GM12878 (cell line): ENCODE measurements at regions not wholly inside any gene's neighbourhood (a gene's known extent, or its start where the extent isn't known, plus 50 kb on each side); places are given as distances from the start of the nearest gene placed in this dataset.

Source experiments
- ATAC-seq: fragments of 200-7000 bp; cut with Tn5 transposase; 3 replicates; pipeline ENCODE4 v1.9.1; 2020; ENCODE audit warnings: mild to moderate bottlenecking, moderate library complexity
- BruUV-seq: library from RNA; stranded (reverse); fragments of 400-500 nt; replicated peaks from 2 replicates; lab custom pipeline; 2021; lab: Mats Ljungman, UMichigan
- CTCF ChIA-PET: fragments of 300-600 bp; sonication (Branson Sonifier 250); formaldehyde crosslinking; extraction: SDS; loops from one replicate; lab custom pipeline; 2021; ENCODE audit warnings: inconsistent platforms; lab: Yijun Ruan, JAX
- POLR2A ChIA-PET: fragments of 350-600 bp; formaldehyde crosslinking; extraction: SDS; loops from one replicate; lab custom pipeline; 2021; ENCODE audit warnings: inconsistent platforms; lab: Charles Lee
- RAD21 ChIA-PET: fragments of 300-600 bp; sonication (Branson Sonifier 250); formaldehyde crosslinking; loops from one replicate; lab custom pipeline; 2023; ENCODE audit warnings: antibody characterized with exemption; ENCODE audit not compliant: unreplicated experiment; lab: Charles Lee
- SMC1A ChIA-PET: fragments of 300-600 bp; sonication (Branson Sonifier 250); formaldehyde crosslinking; loops from one replicate; lab custom pipeline; 2023; ENCODE audit not compliant: unreplicated experiment, uncharacterized antibody; lab: Charles Lee
- DNase-seq: peaks from one replicate; pipeline ENCODE4 v3.0.0-alpha.2; 2011; ENCODE audit warnings: low read depth, low spot score
- FAIRE-seq: peaks from 3 replicates; lab custom pipeline; 2011; peaks lifted over from hg19 to GRCh38; lab: Jason Lieb, UNC
- H2AFZ ChIP-seq: 2 replicates; pipeline ENCODE4 v1.6.0; 2011; ENCODE audit warnings: low read depth, low read length, control low read depth; ENCODE audit not compliant: control insufficient read depth
- H3K27ac ChIP-seq: 2 replicates; pipeline ENCODE4 v1.5.1; 2011; ENCODE audit warnings: control low read depth; ENCODE audit not compliant: control insufficient read depth, insufficient read depth
- H3K27me3 ChIP-seq, 2 experiments: replicated peaks in 1 of 2; 2 replicates each; pipeline versions ENCODE4 v1.6.0 to v1.6.1; 2011; ENCODE audit warnings: low read length in 1 of 2; ENCODE audit not compliant: control insufficient read depth in 2 of 2, insufficient read depth in 2 of 2
- H3K36me3 ChIP-seq, 2 experiments: 2 replicates each; pipeline ENCODE4 v1.5.1; 2011; ENCODE audit warnings: low read length in 1 of 2; ENCODE audit not compliant: control insufficient read depth in 2 of 2, insufficient read depth in 2 of 2
- H3K4me1 ChIP-seq: 2 replicates; pipeline ENCODE4 v1.6.1; 2011; ENCODE audit warnings: mild to moderate bottlenecking, low read length, moderate library complexity, mixed read lengths; ENCODE audit not compliant: control insufficient read depth, insufficient read depth
- H3K4me2 ChIP-seq: 2 replicates; pipeline ENCODE4 v1.6.0; 2011; ENCODE audit warnings: control low read depth; ENCODE audit not compliant: control insufficient read depth, insufficient read depth
- H3K4me3 ChIP-seq: fragments of 200-600 bp; sonication (generic); 2 replicates; pipeline ENCODE4 v1.5.1; 2016
- H3K79me2 ChIP-seq: 2 replicates; pipeline ENCODE4 v1.6.0; 2011; ENCODE audit warnings: low read length; ENCODE audit not compliant: control insufficient read depth, insufficient read depth
- H3K9ac ChIP-seq: 2 replicates; pipeline ENCODE4 v1.8.0; 2011; ENCODE audit warnings: low read length, control low read depth, mixed read lengths; ENCODE audit not compliant: control insufficient read depth, insufficient read depth
- H3K9me3 ChIP-seq: replicated peaks from 3 replicates; pipeline ENCODE4 v1.5.1; 2011; ENCODE audit warnings: mild to moderate bottlenecking, low read length; ENCODE audit not compliant: control insufficient read depth, insufficient read depth
- H4K20me1 ChIP-seq: 2 replicates; pipeline ENCODE4 v1.6.0; 2011; ENCODE audit not compliant: control insufficient read depth, insufficient read depth
- ASH2L ChIP-seq: fragments of 300-600, 200-600 bp; sonication (generic); IDR thresholded peaks from 2 replicates; pipeline ENCODE4 v1.6.1; 2017; ENCODE audit warnings: low read depth, mild to moderate bottlenecking, borderline replicate concordance
- BCL3 ChIP-seq: IDR thresholded peaks from 2 replicates; pipeline ENCODE4 v1.6.1; 2011; ENCODE audit warnings: borderline replicate concordance, low read depth, mild to moderate bottlenecking, moderate library complexity, low read length; ENCODE audit not compliant: insufficient read depth, poor library complexity, severe bottlenecking
- CBX5 ChIP-seq: sonication (generic); IDR thresholded peaks from 2 replicates; pipeline ENCODE4 v1.6.1; 2016; ENCODE audit warnings: low read depth, moderate library complexity, mild to moderate bottlenecking, inconsistent platforms
- EP300 ChIP-seq, 2 experiments: fragments of 150-350 bp in 1 of 2; IDR thresholded peaks; 2 replicates each; pipeline ENCODE4 v1.6.1; 2011 to 2012; ENCODE audit warnings: low read depth in 2 of 2, low read length in 2 of 2, borderline replicate concordance in 1 of 2, improper control_type of control experiment in 1 of 2, inconsistent platforms in 1 of 2; ENCODE audit not compliant: control insufficient read depth in 1 of 2
- HDAC2 ChIP-seq: fragments of 200-600 bp; sonication (generic); IDR thresholded peaks from 2 replicates; pipeline ENCODE4 v1.6.1; 2017
- MTA2 ChIP-seq: fragments of 450-650 bp; IDR thresholded peaks from 2 replicates; pipeline ENCODE4 v1.6.1; 2016; ENCODE audit warnings: low read depth, mild to moderate bottlenecking, moderate library complexity
- PBX3 ChIP-seq: IDR thresholded peaks from 2 replicates; pipeline ENCODE4 v1.6.1; 2011; ENCODE audit warnings: mild to moderate bottlenecking, low read depth, low read length, moderate library complexity; ENCODE audit not compliant: insufficient replicate concordance
- POLR2AphosphoS5 ChIP-seq: IDR thresholded peaks from 2 replicates; pipeline ENCODE4 v1.6.1; 2011; ENCODE audit warnings: mild to moderate bottlenecking, low read length, inconsistent platforms
- STAT3 ChIP-seq: IDR thresholded peaks from 2 replicates; pipeline ENCODE4 v1.6.1; 2011; ENCODE audit warnings: low read depth, low read length, improper control_type of control experiment
- WGBS: methylation state at CpG from one replicate; pipeline ENCODE4 v1.1.6; 2016; ENCODE audit warnings: low lambda C conversion rate; ENCODE audit not compliant: insufficient replicate concordance, insufficient coverage; ENCODE audit errors: missing lambda C conversion rate; 5-methylcytosine and 5-hydroxymethylcytosine counted together
- in situ Hi-C: fragments of 300-500 bp; cut with MboI; formaldehyde crosslinking; loops from 9 replicates; pipeline ENCODE4 v1.14.3; 2018; ENCODE audit warnings: mixed read lengths
- intact Hi-C: fragments of 100-400 bp; cut with micrococcal nuclease; formaldehyde crosslinking; loops from one replicate; pipeline ENCODE4 v1.14.2; 2022; ENCODE audit not compliant: unreplicated experiment
- TF ChIP-seq, protein P1 (sequence below): IDR thresholded peaks from 2 replicates; pipeline ENCODE4 v1.6.1; 2011; ENCODE audit warnings: low read depth, mild to moderate bottlenecking, low read length, moderate library complexity, borderline replicate concordance; ENCODE audit errors: extremely low read depth

DNA sequence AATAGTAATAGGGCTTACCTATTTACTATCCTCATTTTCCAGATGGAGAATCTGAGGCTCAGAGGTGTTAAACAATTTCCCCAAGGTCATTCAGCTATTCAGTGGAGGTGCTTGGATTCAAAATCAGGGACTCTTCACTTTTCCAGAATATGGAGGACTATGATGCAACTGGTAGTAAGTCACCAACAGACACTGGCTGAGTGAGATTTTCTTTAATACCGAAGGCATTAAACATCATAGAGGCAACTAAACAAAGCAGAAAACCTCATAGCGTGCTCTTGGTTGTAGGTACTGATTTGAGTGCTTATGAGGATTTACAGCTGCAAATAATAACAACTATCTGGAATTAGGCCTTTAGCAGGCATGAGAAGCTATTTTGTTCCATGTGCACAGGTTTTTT is 134.4 kb downstream of the DLEU7 start:
- ATAC-seq = no peak
- Histone ChIP-seq H2AFZ (no peak overlapping the region), H3K9ac (no peak overlapping the region), H3K9me3 (no peaks in the 10 kb centered on the region), H3K27ac (no peak overlapping the region), H3K4me3 (no peak overlapping the region), H3K36me3 (no peaks in the 10 kb centered on the region), H4K20me1 (no peaks in the 10 kb centered on the region), H3K4me1 (peaks cover 4% of the 10 kb centered on the region), H3K4me2 (no peak overlapping the region), H3K79me2 (no peaks in the 10 kb centered on the region), H3K27me3 (no peaks in the 10 kb centered on the region)
- no TSS peak for BruUV-seq
- no peak for DNase-seq
- no peak for FAIRE-seq
- 35% methylated on average over 2 of the region's 2 CpGs for WGBS
- in situ Hi-C loops (no loop called here), intact Hi-C loops (no loop called here)
- ChIA-PET CTCF (no interaction called here), POLR2A (no interaction called here), SMC1A (interaction anchor here (1.0 to 1.6 kb wide), 2 partner anchors 16 to 18 kb away, joined by 3 to 4 read pairs; no protein-coding TSS in a partner anchor), RAD21 (no interaction called here)
- no peak for TF ChIP-seq EP300 (IDR thresholded peaks at IDR 0.05; ENCODE audit: borderline replicate concordance in 1 of 2, control insufficient read depth in 1 of 2, low read depth in 2 of 2, low read length in 2 of 2)
- no peak for TF ChIP-seq MTA2
- TF ChIP-seq, protein P1, sequence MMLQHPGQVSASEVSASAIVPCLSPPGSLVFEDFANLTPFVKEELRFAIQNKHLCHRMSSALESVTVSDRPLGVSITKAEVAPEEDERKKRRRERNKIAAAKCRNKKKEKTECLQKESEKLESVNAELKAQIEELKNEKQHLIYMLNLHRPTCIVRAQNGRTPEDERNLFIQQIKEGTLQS = no peak
- TF ChIP-seq PBX3 = no peak
- no peak for TF ChIP-seq STAT3
- TF ChIP-seq POLR2AphosphoS5 = no peak
- TF ChIP-seq CBX5 = no peak
- no peak for TF ChIP-seq HDAC2
- TF ChIP-seq ASH2L = no peak
- no peak for TF ChIP-seq BCL3
